ENCODE measurements at regions not wholly inside any gene's neighbourhood (a gene's known extent, or its start where the extent isn't known, plus 50 kb on each side); places are given as distances from the start of the nearest gene placed in this dataset.

DNA sequence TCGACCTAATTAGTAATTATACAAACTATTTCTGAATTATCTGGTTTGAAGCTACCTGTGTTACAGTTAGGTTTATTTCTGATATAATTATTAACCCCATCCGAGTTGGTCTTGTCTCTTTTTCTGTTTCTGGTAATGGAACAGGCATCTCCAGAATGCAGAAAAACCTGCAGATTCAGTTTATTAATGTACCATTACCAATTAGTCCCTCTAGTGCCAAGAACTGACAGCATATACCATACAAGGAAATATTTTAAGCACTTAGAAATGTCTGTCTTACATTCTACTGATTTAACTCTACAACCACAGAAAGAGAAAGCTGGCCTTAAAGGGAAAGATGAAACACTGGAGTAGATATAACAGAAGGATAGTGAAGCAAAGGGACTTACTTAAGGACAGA is 570.6 kb downstream of the CENPC start:
- Histone ChIP-seq H4K20me1 (ENCODE audit: insufficient read depth) (no peaks in the 10 kb centered on the region), H2AFZ (ENCODE audit: low read depth) (no peak overlapping the region), H3K9ac (no peak overlapping the region), H3K4me1 (ENCODE audit: control insufficient read depth in 1 of 2, insufficient read depth in 2 of 2, low read depth in 1 of 2, low read length in 1 of 2) (no peaks in the 10 kb centered on the region), H3F3A (replicated peaks; ENCODE audit: insufficient read depth) (no peaks in the 10 kb centered on the region), H3K27me3 (ENCODE audit: insufficient read depth) (no peaks in the 10 kb centered on the region; the same call in 1 of the 2 replicates), H3K9me3 (no peaks in the 10 kb centered on the region), H3K9me2 (no peaks in the 10 kb centered on the region), H3K4me2 (no peak overlapping the region), H3K79me2 (ENCODE audit: insufficient read depth) (no peaks in the 10 kb centered on the region), H3K36me3 (replicated peaks in 1 of 2; ENCODE audit: control insufficient read depth in 1 of 2, insufficient read depth in 2 of 2, low read length in 1 of 2) (no peaks in the 10 kb centered on the region), H3K4me3 (ENCODE audit: low read depth in 2 of 2, low read length in 1 of 2) (no peak overlapping the region), H3K27ac (ENCODE audit: low read depth in 2 of 2, low read length in 1 of 2) (no peak overlapping the region)
- POLR2A ChIA-PET, result no interaction called here
- TF ChIP-seq CHD2 (IDR thresholded peaks at IDR 0.05; ENCODE audit: low read length, partially characterized antibody) (no peak), MEF2A (IDR thresholded peaks at IDR 0.05; ENCODE audit: borderline replicate concordance, low read depth) (no peak), GABPA (IDR thresholded peaks at IDR 0.05; ENCODE audit: low read depth) (no peak), NFIC (IDR thresholded peaks at IDR 0.05; ENCODE audit: borderline replicate concordance) (no peak), FOXM1 (IDR thresholded peaks at IDR 0.05; ENCODE audit: low read depth) (no peak), JUND (IDR thresholded peaks at IDR 0.05) (no peak), EZH2phosphoT487 (IDR thresholded peaks at IDR 0.05; ENCODE audit: borderline replicate concordance, low read depth) (no peak), EP300 (IDR thresholded peaks at IDR 0.05; ENCODE audit: borderline replicate concordance in 1 of 2, low read depth in 1 of 2, low read length in 1 of 2) (no peak), TCF12 (IDR thresholded peaks at IDR 0.05) (no peak), FOXJ3 (CRISPR knock-in tag; IDR thresholded peaks at IDR 0.05) (no peak), GATA2 (CRISPR knock-in tag; IDR thresholded peaks at IDR 0.05) (no peak), SIN3A (IDR thresholded peaks at IDR 0.05; ENCODE audit: borderline replicate concordance, low read depth, low read length) (no peak), RCOR1 (IDR thresholded peaks at IDR 0.05; ENCODE audit: low read length) (no peak), TAF1 (IDR thresholded peaks at IDR 0.05; ENCODE audit: borderline replicate concordance, low read depth, low read length) (no peak), FOSL2 (IDR thresholded peaks at IDR 0.05; ENCODE audit: borderline replicate concordance, low read depth) (no peak), RAD21 (IDR thresholded peaks at IDR 0.05; ENCODE audit: low read length) (no peak)
- TF ChIP-seq, protein P1, sequence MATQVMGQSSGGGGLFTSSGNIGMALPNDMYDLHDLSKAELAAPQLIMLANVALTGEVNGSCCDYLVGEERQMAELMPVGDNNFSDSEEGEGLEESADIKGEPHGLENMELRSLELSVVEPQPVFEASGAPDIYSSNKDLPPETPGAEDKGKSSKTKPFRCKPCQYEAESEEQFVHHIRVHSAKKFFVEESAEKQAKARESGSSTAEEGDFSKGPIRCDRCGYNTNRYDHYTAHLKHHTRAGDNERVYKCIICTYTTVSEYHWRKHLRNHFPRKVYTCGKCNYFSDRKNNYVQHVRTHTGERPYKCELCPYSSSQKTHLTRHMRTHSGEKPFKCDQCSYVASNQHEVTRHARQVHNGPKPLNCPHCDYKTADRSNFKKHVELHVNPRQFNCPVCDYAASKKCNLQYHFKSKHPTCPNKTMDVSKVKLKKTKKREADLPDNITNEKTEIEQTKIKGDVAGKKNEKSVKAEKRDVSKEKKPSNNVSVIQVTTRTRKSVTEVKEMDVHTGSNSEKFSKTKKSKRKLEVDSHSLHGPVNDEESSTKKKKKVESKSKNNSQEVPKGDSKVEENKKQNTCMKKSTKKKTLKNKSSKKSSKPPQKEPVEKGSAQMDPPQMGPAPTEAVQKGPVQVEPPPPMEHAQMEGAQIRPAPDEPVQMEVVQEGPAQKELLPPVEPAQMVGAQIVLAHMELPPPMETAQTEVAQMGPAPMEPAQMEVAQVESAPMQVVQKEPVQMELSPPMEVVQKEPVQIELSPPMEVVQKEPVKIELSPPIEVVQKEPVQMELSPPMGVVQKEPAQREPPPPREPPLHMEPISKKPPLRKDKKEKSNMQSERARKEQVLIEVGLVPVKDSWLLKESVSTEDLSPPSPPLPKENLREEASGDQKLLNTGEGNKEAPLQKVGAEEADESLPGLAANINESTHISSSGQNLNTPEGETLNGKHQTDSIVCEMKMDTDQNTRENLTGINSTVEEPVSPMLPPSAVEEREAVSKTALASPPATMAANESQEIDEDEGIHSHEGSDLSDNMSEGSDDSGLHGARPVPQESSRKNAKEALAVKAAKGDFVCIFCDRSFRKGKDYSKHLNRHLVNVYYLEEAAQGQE (IDR thresholded peaks at IDR 0.05; ENCODE audit: low read depth, low read length), result no peak
- TF ChIP-seq, protein P2, sequence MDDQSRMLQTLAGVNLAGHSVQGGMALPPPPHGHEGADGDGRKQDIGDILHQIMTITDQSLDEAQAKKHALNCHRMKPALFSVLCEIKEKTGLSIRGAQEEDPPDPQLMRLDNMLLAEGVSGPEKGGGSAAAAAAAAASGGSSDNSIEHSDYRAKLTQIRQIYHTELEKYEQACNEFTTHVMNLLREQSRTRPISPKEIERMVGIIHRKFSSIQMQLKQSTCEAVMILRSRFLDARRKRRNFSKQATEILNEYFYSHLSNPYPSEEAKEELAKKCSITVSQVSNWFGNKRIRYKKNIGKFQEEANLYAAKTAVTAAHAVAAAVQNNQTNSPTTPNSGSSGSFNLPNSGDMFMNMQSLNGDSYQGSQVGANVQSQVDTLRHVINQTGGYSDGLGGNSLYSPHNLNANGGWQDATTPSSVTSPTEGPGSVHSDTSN (IDR thresholded peaks at IDR 0.05), result no peak
- TF ChIP-seq, protein P3, sequence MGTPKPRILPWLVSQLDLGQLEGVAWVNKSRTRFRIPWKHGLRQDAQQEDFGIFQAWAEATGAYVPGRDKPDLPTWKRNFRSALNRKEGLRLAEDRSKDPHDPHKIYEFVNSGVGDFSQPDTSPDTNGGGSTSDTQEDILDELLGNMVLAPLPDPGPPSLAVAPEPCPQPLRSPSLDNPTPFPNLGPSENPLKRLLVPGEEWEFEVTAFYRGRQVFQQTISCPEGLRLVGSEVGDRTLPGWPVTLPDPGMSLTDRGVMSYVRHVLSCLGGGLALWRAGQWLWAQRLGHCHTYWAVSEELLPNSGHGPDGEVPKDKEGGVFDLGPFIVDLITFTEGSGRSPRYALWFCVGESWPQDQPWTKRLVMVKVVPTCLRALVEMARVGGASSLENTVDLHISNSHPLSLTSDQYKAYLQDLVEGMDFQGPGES (IDR thresholded peaks at IDR 0.05; ENCODE audit: low read depth, low read length), result no peak
- CTCF ChIA-PET, result no interaction called here
- 0% methylated on average over 2 of the region's 2 CpGs for WGBS (ENCODE audit: low lambda C conversion rate)
- no peak for DNase-seq

All from SK-N-SH (cell line).